ENCODE measurements at regions not wholly inside any gene's neighbourhood (a gene's known extent, or its start where the extent isn't known, plus 50 kb on each side); places are given as distances from the start of the nearest gene placed in this dataset.

DNA sequence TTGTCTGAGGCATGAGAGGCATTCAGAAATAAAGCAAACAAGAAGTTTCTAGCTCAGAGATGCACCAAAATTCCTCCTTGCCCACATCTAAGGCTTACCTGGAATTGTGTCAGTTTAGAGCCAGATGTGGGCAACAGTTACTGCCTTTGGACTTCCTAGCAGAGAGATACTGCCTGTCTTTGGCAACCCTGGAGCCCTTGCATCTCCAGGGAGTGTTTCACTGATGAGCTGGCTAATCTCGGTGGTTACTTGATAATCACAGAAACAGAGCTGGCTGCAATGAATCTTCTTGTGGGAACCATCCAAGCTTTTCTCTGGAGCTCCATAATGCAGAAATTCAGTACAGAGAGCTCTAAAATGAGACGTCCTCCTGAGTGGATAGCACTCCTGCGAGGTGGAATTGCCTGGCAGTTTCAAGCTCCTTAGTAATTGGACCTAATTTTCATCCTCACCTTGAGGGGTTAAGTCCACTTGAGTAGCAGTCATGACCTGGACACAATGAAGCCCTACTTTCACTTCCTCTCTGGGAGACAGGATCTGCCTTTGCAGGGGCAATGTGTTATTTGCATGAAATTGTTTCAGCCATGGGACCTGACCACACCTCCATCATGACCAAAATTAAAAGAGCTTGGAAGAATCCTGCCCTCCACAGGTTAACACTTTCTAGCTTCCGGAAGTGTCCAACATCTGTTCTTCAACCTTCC is 108.8 kb upstream of the ARHGAP5 start:
- no peak overlapping the region for H3K4me3 ChIP-seq (ENCODE audit: low read length)
- DNase-seq (ENCODE audit: low read depth) = no peak

DNA sequence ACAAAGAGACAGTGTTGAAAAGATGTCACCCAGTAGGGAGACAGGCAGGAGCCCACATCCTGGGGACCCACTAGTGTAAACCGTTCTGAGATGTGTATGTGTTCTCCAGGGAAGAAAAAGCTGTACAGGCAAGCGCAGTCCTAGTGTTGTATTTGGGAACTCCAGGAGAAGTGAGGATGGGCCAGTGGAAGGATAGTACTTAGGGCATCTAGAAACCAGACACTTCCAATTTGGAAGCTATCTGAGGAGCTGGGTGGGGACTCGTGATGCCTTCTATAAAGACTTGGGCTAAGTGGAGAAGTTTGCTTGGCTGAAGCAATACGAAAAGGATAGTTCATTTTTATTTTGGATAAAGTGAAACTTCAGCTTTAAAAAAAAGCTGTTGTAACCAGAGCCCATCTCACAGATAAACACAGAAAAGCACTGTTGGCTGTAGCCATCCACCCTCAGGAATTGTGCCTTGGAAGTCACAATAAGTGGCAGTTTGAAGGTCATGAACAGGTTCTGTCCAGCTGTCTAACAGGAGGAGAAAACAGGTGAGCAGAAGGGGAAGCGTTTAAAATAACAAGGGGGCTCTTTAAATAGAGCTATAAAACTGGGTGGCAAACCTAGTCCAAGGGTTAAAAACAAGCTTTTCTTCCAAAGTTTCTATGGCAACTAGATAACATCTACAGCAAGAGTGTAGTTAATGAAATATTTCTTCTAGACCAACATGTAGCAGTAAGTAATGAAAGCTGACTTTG is 108.0 kb upstream of the ARHGAP5 start:
- TF ChIP-seq, protein P1, sequence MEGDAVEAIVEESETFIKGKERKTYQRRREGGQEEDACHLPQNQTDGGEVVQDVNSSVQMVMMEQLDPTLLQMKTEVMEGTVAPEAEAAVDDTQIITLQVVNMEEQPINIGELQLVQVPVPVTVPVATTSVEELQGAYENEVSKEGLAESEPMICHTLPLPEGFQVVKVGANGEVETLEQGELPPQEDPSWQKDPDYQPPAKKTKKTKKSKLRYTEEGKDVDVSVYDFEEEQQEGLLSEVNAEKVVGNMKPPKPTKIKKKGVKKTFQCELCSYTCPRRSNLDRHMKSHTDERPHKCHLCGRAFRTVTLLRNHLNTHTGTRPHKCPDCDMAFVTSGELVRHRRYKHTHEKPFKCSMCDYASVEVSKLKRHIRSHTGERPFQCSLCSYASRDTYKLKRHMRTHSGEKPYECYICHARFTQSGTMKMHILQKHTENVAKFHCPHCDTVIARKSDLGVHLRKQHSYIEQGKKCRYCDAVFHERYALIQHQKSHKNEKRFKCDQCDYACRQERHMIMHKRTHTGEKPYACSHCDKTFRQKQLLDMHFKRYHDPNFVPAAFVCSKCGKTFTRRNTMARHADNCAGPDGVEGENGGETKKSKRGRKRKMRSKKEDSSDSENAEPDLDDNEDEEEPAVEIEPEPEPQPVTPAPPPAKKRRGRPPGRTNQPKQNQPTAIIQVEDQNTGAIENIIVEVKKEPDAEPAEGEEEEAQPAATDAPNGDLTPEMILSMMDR (conservative IDR thresholded peaks at IDR 0.05; ENCODE audit: low read depth, low read length) = no peak
- H3K4me3 ChIP-seq (ENCODE audit: low read length) = no peak overlapping the region
- peak; percentile 55 for DNase-seq (ENCODE audit: low read depth)

More for the DNA sequence above, 108.8 kb upstream of the ARHGAP5 start:
- TF ChIP-seq, protein P1 (conservative IDR thresholded peaks at IDR 0.05; ENCODE audit: low read depth, low read length) = no peak

- no peak for DNase-seq (ENCODE audit: low read depth)
- H3K4me3 ChIP-seq (ENCODE audit: low read length) = no peak overlapping the region
- TF ChIP-seq, protein P1 (conservative IDR thresholded peaks at IDR 0.05; ENCODE audit: low read depth, low read length) = no peak
Observed at GRCh38 chr14:31969699-31970240, 107.3 kb upstream of the ARHGAP5 start.

- no peak overlapping the region for H3K4me3 ChIP-seq (ENCODE audit: low read length)
- TF ChIP-seq, protein P1 (conservative IDR thresholded peaks at IDR 0.05; ENCODE audit: low read depth, low read length) = no peak
- DNase-seq (ENCODE audit: low read depth) = no peak
Observed at GRCh38 chr14:31970744-31971143, 106.4 kb upstream of the ARHGAP5 start.

DNA sequence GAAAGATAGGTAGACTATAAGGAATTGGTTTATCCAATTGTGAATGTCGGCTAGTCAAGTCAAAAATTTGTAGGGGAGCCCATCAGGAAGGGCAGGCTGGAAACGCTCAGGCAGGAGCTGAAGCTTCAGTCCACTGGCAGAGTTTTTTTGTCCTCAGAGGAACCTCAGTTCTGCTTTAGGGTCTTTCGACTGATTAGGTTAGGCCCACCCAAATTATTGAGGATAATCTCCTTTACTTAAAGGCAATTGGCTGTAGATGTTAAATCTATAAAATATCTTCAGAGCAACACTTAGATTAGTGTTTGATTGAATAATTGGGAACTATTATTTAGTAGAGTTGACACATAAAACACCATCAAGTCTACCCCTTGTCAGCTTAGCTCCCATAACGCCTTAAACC is 105.5 kb upstream of the ARHGAP5 start:
- DNase-seq (ENCODE audit: low read depth) = no peak
- no peak overlapping the region for H3K4me3 ChIP-seq (ENCODE audit: low read length)
- TF ChIP-seq, protein P1 (conservative IDR thresholded peaks at IDR 0.05; ENCODE audit: low read depth, low read length) = no peak

- no peak for DNase-seq (ENCODE audit: low read depth)
- no peak overlapping the region for H3K4me3 ChIP-seq (ENCODE audit: low read length)
- TF ChIP-seq, protein P1 (conservative IDR thresholded peaks at IDR 0.05; ENCODE audit: low read depth, low read length) = no peak
Observed at GRCh38 chr14:31977001-31977556, 100.0 kb upstream of the ARHGAP5 start.
